GM18505 (cell line): ENCODE measurements at regions not wholly inside any gene's neighbourhood (a gene's known extent, or its start where the extent isn't known, plus 50 kb on each side); places are given as distances from the start of the nearest gene placed in this dataset.

Experiments
- ATAC-seq: cut with Tn5 transposase; IDR thresholded peaks from one replicate; pipeline ENCODE4 v1.9.1; 2021; ENCODE audit not compliant: unreplicated experiment
- POLR2A ChIP-seq: IDR thresholded peaks from 4 replicates; pipeline ENCODE4 v1.6.1; 2011; ENCODE audit warnings: borderline replicate concordance; ENCODE audit not compliant: insufficient read depth, insufficient read length; ENCODE audit errors: extremely low read depth

DNA sequence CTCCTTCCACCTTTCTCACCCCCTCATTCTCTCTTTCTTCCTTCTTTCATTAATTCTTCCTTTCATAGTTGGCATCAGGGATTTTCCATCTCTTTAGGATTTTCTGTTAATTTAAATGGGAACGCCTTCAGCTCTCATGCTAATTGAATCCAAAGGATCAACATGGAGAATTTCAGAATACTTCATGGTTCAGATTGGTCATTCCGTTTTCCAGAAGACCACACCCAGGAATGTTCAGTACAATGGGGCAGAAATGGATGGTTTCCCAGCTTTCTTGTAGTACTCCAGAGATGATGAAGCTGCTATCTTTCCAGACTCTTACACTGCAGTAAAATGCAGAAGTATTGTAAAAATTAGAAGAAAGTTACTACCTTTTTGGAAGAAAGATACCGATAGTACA lies 440.0 kb downstream of the DAD1 start:
- ATAC-seq: no peak

GRCh38 chr14:22147716-22148115 lies 441.3 kb downstream of the DAD1 start:
- ATAC-seq: no peak
- TF ChIP-seq POLR2A: no peak

More for the DNA sequence above, 440.0 kb downstream of the DAD1 start:
- no peak for TF ChIP-seq POLR2A

DNA sequence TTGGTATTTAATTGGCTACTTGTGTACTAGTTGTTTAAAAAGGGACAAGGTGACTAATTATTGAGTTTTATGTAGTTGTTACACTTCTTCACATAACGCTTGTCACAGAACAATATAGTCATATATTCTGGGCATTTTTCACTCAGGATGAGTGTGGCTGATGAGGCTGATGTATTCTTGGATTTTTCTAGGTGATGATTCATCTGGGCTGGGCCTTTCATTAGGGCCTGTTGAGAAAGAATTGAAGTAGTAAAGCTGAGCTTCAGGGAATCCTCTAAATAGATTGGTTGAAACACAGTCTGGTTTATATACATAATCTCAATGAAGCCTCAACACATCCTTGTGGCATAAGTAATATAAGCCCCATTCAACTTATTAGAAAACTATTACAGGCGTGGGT lies 445.7 kb downstream of the DAD1 start:
- TF ChIP-seq POLR2A: no peak
- no peak for ATAC-seq

DNA sequence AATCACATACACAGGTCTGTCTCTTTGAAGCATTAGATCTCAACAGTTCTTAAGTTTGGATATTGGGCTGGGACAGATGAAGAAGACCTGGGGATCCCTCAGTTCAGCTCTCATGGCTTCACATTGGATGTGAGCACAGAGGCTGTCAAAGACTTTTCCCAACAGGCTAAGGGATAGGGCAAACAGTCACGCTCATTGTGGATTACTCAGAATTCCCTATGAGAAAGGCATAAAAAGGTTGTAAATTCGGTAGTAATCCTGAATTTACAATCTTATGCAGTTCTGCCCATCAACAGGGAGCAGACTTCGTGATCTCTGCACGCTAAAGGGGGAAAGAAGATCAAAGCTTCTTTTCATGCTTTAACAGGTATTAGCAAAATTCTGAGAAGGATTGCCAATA lies 448.4 kb downstream of the DAD1 start:
- no peak for TF ChIP-seq POLR2A

DNA sequence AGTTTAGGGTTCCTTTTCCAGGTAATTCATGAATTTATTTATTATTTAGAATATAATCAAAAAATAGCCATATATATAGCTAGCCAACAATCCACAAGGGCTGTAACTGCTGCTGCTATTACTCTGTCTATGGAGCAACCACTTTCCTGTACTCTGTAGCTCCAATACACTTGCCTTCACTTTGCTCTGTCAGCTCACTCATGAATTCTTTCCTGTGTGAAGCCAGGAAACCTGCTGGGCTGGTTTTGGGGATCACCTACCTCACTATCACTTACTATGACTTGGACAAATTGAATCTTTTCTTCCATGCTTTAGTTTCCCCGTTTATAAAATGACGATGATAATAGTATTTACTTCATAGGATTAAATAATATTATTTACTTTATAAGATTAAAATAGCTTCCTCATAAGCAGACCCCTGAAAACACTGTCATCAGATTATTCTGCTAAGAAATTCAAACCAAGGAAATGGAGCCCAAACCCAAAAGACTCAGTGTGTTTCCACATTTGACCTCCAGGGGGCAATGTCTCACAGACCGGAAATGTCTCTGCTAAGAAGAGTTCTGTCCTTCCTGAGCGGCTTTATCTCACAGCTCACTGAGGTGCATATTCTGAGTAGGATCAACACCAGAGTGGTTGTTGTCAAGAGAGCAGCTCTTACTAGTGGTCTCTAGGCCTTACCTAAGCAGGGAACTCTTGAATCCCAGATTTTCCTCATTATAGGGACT lies 457.1 kb downstream of the DAD1 start:
- no peak for TF ChIP-seq POLR2A
- no peak for ATAC-seq

More for the DNA sequence above, 448.4 kb downstream of the DAD1 start:
- no peak for ATAC-seq

- no peak for TF ChIP-seq POLR2A
These were observed 450.5 kb upstream of the OR4E1 start for GRCh38 chr14:22124073-22124613.

GRCh38 chr14:22122829-22123560 lies 449.4 kb upstream of the OR4E1 start:
- no peak for ATAC-seq
- TF ChIP-seq POLR2A: no peak

More at GRCh38 chr14:22124073-22124613, 450.5 kb upstream of the OR4E1 start:
- no peak for ATAC-seq

- TF ChIP-seq POLR2A: no peak
- ATAC-seq: no peak
These were observed 448.7 kb upstream of the OR4E1 start for GRCh38 chr14:22122227-22122818.

DNA sequence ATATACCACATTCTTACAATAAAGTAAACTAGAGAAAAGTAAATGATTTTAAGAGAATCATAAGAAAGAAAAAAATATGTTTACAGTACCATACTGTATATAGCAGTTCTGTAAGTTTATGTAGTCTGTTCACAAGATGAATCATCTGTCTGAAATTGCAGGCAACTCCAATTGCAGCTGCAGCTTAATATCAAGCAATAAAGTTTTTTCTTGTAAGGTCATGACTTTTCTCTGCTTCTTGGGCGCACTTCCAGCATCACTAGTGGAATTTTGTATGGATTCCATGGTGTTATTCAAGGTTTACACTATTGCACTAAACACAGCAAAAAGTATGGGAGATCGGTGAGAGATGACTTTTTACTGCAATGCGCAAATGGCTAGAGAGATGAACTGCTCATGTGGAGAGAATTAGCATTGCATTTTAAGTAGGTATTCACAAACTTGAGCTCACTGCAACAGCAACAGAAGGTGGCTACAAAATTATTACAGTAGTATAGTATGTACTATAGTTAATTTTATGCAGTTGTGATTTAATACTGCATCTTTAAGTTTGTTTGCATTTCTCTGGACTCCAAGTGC lies 445.4 kb upstream of the OR4E1 start:
- no peak for TF ChIP-seq POLR2A
- no peak for ATAC-seq

GRCh38 chr14:22113401-22113800 lies 439.8 kb upstream of the OR4E1 start:
- TF ChIP-seq POLR2A: no peak
- ATAC-seq: no peak

- TF ChIP-seq POLR2A: no peak
- no peak for ATAC-seq
These were observed 438.4 kb upstream of the OR4E1 start for GRCh38 chr14:22112004-22112403.

- no peak for ATAC-seq
- no peak for TF ChIP-seq POLR2A
These were observed 434.1 kb upstream of the OR4E1 start for GRCh38 chr14:22107753-22108152.
